ENCODE measurements at regions not wholly inside any gene's neighbourhood (a gene's known extent, or its start where the extent isn't known, plus 50 kb on each side); places are given as distances from the start of the nearest gene placed in this dataset.

- TF ChIP-seq CTCF (conservative IDR thresholded peaks at IDR 0.05; ENCODE audit: low read depth, low read length), result no peak
- TF ChIP-seq EZH2 (IDR thresholded peaks at IDR 0.05; ENCODE audit: borderline replicate concordance, low read depth, low read length, poor library complexity, severe bottlenecking), result no peak
These were observed 436.7 kb upstream of the CFAP20DC start for GRCh38 chr3:59486520-59486919.
